ENCODE measurements at regions not wholly inside any gene's neighbourhood (a gene's known extent, or its start where the extent isn't known, plus 50 kb on each side); places are given as distances from the start of the nearest gene placed in this dataset.

DNA sequence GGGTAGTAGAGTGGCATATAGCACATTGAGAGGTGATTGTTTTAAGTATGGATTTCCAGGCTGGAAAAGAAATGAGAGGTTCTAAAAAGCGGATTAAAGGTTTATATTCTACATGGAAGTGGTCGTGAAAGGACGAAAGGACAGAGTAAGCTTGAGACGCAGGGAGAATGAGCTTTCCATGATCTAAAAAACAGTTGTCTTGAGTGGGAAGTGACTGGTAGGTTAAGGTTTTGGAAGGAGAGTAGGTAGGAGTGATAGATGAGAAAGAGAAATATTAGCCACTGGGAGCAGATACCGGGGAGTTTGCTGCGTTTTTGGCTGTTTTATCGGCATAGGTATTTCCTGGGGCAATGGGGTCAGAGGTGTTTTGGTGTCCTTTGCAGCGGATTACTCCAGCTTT, 750.6 kb upstream of the ADGRB3 start:
- CTCF ChIA-PET (ENCODE audit: low intra/inter-chr PET ratio): no interaction called here
- intact Hi-C loops (cut with micrococcal nuclease): no loop called here
- FAIRE-seq: no peak
- TF ChIP-seq KAT2B (IDR thresholded peaks at IDR 0.05; ENCODE audit: low read depth, low read length): no peak
- TF ChIP-seq, protein P1, sequence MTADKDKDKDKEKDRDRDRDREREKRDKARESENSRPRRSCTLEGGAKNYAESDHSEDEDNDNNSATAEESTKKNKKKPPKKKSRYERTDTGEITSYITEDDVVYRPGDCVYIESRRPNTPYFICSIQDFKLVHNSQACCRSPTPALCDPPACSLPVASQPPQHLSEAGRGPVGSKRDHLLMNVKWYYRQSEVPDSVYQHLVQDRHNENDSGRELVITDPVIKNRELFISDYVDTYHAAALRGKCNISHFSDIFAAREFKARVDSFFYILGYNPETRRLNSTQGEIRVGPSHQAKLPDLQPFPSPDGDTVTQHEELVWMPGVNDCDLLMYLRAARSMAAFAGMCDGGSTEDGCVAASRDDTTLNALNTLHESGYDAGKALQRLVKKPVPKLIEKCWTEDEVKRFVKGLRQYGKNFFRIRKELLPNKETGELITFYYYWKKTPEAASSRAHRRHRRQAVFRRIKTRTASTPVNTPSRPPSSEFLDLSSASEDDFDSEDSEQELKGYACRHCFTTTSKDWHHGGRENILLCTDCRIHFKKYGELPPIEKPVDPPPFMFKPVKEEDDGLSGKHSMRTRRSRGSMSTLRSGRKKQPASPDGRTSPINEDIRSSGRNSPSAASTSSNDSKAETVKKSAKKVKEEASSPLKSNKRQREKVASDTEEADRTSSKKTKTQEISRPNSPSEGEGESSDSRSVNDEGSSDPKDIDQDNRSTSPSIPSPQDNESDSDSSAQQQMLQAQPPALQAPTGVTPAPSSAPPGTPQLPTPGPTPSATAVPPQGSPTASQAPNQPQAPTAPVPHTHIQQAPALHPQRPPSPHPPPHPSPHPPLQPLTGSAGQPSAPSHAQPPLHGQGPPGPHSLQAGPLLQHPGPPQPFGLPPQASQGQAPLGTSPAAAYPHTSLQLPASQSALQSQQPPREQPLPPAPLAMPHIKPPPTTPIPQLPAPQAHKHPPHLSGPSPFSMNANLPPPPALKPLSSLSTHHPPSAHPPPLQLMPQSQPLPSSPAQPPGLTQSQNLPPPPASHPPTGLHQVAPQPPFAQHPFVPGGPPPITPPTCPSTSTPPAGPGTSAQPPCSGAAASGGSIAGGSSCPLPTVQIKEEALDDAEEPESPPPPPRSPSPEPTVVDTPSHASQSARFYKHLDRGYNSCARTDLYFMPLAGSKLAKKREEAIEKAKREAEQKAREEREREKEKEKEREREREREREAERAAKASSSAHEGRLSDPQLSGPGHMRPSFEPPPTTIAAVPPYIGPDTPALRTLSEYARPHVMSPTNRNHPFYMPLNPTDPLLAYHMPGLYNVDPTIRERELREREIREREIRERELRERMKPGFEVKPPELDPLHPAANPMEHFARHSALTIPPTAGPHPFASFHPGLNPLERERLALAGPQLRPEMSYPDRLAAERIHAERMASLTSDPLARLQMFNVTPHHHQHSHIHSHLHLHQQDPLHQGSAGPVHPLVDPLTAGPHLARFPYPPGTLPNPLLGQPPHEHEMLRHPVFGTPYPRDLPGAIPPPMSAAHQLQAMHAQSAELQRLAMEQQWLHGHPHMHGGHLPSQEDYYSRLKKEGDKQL (CRISPR knock-in tag; IDR thresholded peaks at IDR 0.05; ENCODE audit: borderline replicate concordance): no peak
- no peak for TF ChIP-seq ZNF445 (CRISPR knock-in tag; IDR thresholded peaks at IDR 0.05; ENCODE audit: low read depth)
- TF ChIP-seq GATAD2B (IDR thresholded peaks at IDR 0.05; ENCODE audit: borderline replicate concordance): no peak
- no peak for TF ChIP-seq MGA (IDR thresholded peaks at IDR 0.05)
- no peak for TF ChIP-seq NFRKB (IDR thresholded peaks at IDR 0.05; ENCODE audit: low read depth)

More for the DNA sequence above, 750.6 kb upstream of the ADGRB3 start:
- Histone ChIP-seq H3K4me3 (peak overlapping the region; percentile 93), H2AFZ (ENCODE audit: low read depth, low read length) (no peak overlapping the region), H3K27me3 (ENCODE audit: control insufficient read depth in 2 of 2, insufficient read depth in 2 of 2, low read length in 2 of 2) (no peaks in the 10 kb centered on the region), H3K9me1 (ENCODE audit: control insufficient read depth, insufficient read depth, low read length) (no peaks in the 10 kb centered on the region), H3K36me3 (ENCODE audit: control insufficient read depth, insufficient read depth, low read length) (peaks cover 76% of the 10 kb centered on the region), H4K20me1 (replicated peaks; ENCODE audit: control insufficient read depth, insufficient read depth, low read length) (peaks cover 16% of the 10 kb centered on the region), H3K27ac (ENCODE audit: extremely low read depth, low read depth, low read length) (peak overlapping the region; percentile 98), H3K9me3 (replicated peaks; ENCODE audit: control insufficient read depth, insufficient read depth, low read depth, low read length) (peaks cover 3% of the 10 kb centered on the region; the same call in 1 of the 2 replicates), H3K79me2 (ENCODE audit: control insufficient read depth, insufficient read depth, low read length) (peaks cover 84% of the 10 kb centered on the region), H3K4me1 (replicated peaks in 1 of 2; ENCODE audit: control insufficient read depth in 2 of 2, insufficient read depth in 2 of 2, low read length in 2 of 2) (peaks cover 10 to 16% of the 10 kb centered on the region in 2 experiments), H3K4me2 (ENCODE audit: insufficient read depth, low read length) (peak overlapping the region; percentile 98), H3K9ac (ENCODE audit: insufficient read depth in 1 of 2, low read depth in 2 of 2, low read length in 2 of 2) (peak overlapping the region; percentile 98 to 100)
- BruUV-seq (replicated peaks): no TSS peak
- 0% methylated on average over 8 of the region's 8 CpGs for WGBS (ENCODE audit: insufficient coverage, low coverage, missing lambda C conversion rate)
- in situ Hi-C loops (cut with MboI): loop anchor here (10.0 kb wide), 1 partner anchor 340 kb away; no protein-coding TSS in a partner anchor
- no peak for DNase-seq (ENCODE audit: extremely low read depth in 1 of 4, low spot score in 3 of 4)
- POLR2A ChIA-PET: interaction anchor here (0.7 to 1.8 kb wide), 6 partner anchors 9 to 129 kb away, joined by 3 to 5 read pairs (median 4); no protein-coding TSS in a partner anchor
- no peak for ATAC-seq

Measured in K562 (cell line).